KBM-7 (cell line): ENCODE measurements at regions not wholly inside any gene's neighbourhood (a gene's known extent, or its start where the extent isn't known, plus 50 kb on each side); places are given as distances from the start of the nearest gene placed in this dataset.
"Not testable (repeated sequence)": the region's sequence is repeated elsewhere in the genome, so short reads cannot be mapped to it uniquely, and the experiment has no call there.

Experiments
- DNase-seq: peaks from one replicate; pipeline ENCODE4 v3.0.0-alpha.2; 2015
- in situ Hi-C: fragments of 300-500 bp; cut with MboI; formaldehyde crosslinking; loops from 2 replicates; pipeline ENCODE4 v1.14.3; 2020; ENCODE audit warnings: low sequenced_read_pairs, low pct_unique_long_range_greater_than_20kb, mixed read lengths

- in situ Hi-C loops, result no loop called here
- no peak for DNase-seq
These were observed 150.5 kb upstream of the L3MBTL4 start for GRCh38 chr18:6564950-6565814.

- in situ Hi-C loops, result no loop called here
- DNase-seq, result no peak
These were observed 151.0 kb upstream of the L3MBTL4 start for GRCh38 chr18:6565815-6566081.

GRCh38 chr18:6566338-6566911 lies 151.7 kb upstream of the L3MBTL4 start:
- in situ Hi-C loops, result no loop called here
- no peak for DNase-seq

GRCh38 chr18:6569813-6570212 lies 155.1 kb upstream of the L3MBTL4 start:
- in situ Hi-C loops, result no loop called here

GRCh38 chr18:6570581-6571238 lies 156.0 kb upstream of the L3MBTL4 start:
- in situ Hi-C loops, result no loop called here
- no peak for DNase-seq

More at GRCh38 chr18:6569813-6570212, 155.1 kb upstream of the L3MBTL4 start:
- DNase-seq, result no peak

- in situ Hi-C loops, result no loop called here
- DNase-seq, result no peak
These were observed 156.5 kb upstream of the L3MBTL4 start for GRCh38 chr18:6571239-6571602.

- in situ Hi-C loops, DNase-seq: not testable (repeated sequence)
These were observed 157.3 kb upstream of the ARHGAP28 start for GRCh38 chr18:6572192-6572591.

GRCh38 chr18:6574631-6575030 lies 154.9 kb upstream of the ARHGAP28 start:
- in situ Hi-C loops, result no loop called here
- DNase-seq, result no peak

GRCh38 chr18:6575908-6576307 lies 153.6 kb upstream of the ARHGAP28 start:
- no peak for DNase-seq
- in situ Hi-C loops, result no loop called here

GRCh38 chr18:6576718-6577375 lies 152.7 kb upstream of the ARHGAP28 start:
- in situ Hi-C loops, result no loop called here
- no peak for DNase-seq

GRCh38 chr18:6578686-6579085 lies 150.8 kb upstream of the ARHGAP28 start:
- DNase-seq, result no peak
- in situ Hi-C loops, result no loop called here

GRCh38 chr18:6579486-6579885 lies 150.0 kb upstream of the ARHGAP28 start:
- in situ Hi-C loops, result no loop called here
- no peak for DNase-seq

GRCh38 chr18:6580401-6580800 lies 149.1 kb upstream of the ARHGAP28 start:
- in situ Hi-C loops, result no loop called here
- no peak for DNase-seq

GRCh38 chr18:6589923-6590322 lies 139.6 kb upstream of the ARHGAP28 start:
- DNase-seq, result no peak
- in situ Hi-C loops, result no loop called here

- DNase-seq, result no peak
- in situ Hi-C loops, result no loop called here
These were observed 139.2 kb upstream of the ARHGAP28 start for GRCh38 chr18:6590326-6590725.

- no peak for DNase-seq
- in situ Hi-C loops, result no loop called here
These were observed 138.0 kb upstream of the ARHGAP28 start for GRCh38 chr18:6591491-6591890.

GRCh38 chr18:6592522-6592921 lies 137.0 kb upstream of the ARHGAP28 start:
- no peak for DNase-seq
- in situ Hi-C loops, result no loop called here

GRCh38 chr18:6593142-6593885 lies 136.2 kb upstream of the ARHGAP28 start:
- in situ Hi-C loops, result no loop called here
- DNase-seq, result no peak

- in situ Hi-C loops, result no loop called here
- DNase-seq, result no peak
These were observed 133.8 kb upstream of the ARHGAP28 start for GRCh38 chr18:6595666-6596065.
